ENCODE measurements at regions not wholly inside any gene's neighbourhood (a gene's known extent, or its start where the extent isn't known, plus 50 kb on each side); places are given as distances from the start of the nearest gene placed in this dataset.

DNA sequence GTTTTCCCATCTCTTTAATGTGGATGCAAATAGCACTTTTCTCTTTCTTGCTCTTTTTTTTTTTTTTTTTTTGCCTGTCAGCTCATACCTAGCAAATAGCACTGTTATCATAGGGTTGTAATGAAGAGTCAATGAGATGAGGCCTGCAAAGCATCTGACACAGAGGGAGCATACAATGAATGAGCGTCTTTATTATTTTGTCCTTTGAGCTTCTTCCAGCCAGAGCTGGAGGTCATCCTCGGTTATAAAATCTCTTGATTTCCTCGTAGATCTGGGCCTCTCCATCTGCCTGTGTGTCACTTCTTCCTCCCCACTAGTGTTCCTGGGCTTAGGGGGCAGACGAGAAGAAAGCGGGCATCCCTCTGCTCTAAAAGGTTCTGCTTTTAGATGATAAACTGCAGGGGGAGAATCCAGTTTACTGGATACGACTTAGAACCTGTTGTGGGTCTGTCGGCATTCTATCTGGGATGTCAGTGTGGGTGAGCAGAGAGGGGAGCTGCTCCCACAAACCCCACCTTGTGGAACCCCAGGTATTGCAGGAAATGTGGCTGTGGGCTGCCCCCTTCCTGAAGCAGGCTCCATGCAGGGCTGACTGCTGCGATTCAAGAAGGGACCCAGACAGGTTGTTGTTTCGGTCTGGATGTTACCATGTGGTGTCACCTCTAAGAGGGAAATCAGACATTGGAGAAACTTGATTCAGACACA, 135.8 kb upstream of the GPR26 start:
- no peak for DNase-seq

GRCh38 chr10:123535386-123535785, 130.8 kb upstream of the GPR26 start:
- DNase-seq: no peak

DNA sequence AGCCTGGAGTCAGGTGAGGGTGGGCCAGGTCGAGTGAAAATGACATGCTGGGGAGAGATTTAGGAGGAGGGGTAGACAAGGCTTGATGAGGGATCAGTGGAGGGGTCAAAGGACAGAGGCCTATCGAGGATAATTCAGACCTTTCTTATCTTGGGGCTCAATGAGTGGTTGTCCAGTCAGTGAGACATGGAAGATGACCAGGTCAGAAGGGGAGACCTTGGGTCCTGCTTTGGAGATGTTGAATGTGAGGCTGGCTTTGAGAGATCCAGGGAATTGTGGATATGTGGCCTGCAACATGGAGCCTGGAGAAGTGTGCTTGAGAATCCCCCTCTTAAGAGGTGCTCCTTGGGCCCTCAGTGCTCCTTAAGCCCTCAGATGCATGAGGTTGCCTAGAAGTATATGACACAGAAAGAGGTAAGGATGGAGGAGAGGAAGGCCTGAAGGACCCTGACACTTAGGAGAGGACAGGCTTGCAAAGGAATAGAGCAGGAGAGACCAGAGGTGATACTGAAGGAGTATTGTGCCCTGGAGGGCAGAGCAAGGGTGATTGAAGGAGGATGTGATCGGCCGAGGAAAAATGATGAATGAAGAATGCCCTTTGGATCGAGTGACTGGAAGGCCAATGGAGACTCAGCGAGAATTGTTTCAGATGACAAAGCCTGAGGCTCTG, 129.8 kb upstream of the GPR26 start:
- DNase-seq: no peak

GRCh38 chr10:123537188-123537961, 128.8 kb upstream of the GPR26 start:
- no peak for DNase-seq

GRCh38 chr10:123538401-123539320, 127.5 kb upstream of the GPR26 start:
- no peak for DNase-seq

- DNase-seq: no peak
Measured at GRCh38 chr10:123544986-123545385, 121.2 kb upstream of the GPR26 start.

GRCh38 chr10:123548770-123549169, 117.4 kb upstream of the GPR26 start:
- DNase-seq: no peak

DNA sequence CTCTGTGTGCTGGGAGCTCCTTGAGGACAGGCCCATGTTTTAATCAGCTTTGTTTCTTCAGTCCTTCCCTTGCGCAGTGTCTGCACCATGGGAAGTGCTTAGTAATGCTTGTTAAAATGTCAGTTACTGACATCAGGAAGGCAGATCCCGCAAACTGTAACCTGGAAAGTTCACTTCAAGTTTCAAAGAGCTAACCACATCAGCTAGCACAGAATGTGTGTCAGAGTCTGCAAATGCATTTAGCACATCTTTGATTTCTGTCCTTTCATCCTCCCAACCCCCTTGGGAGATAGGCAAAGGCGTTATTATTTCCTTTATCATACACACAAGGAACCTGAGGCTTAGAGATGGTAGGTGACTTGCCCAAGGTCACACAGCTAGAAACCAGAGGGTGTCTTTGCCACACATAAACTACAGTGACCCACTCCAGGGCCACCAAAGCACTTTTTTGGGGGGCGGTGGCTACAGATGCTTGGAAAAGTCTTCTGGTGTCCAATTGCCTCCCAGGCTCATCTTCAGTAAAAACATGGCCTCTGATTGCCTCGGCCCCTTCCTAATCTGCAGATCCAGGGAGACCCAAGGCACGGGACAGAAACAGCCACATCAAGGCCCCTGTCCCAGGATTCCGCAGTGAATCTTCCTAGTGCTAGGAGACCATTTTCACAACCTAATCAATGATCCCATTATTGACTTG, 116.2 kb upstream of the GPR26 start:
- no peak for DNase-seq

DNA sequence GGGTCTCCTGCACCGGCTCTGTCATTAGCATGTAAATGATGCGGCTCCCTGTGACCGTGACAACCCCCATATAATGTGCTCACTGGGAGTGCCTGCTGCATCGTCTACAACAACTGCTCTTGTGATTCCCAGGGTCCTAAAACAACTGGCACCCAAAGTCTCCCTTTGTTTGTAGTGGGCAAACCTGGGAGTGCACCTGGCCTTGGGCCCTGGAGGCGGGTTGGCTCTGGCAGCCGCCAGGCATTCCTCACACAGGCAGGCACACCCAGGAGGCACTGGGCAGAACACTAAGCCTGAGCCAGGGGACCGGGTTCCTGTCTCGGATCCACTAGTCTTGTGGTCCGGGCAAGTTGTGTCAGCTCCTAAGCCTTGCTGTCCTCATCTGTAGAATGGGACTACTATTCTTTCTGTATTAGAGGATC, 115.5 kb upstream of the GPR26 start:
- no peak for DNase-seq

DNA sequence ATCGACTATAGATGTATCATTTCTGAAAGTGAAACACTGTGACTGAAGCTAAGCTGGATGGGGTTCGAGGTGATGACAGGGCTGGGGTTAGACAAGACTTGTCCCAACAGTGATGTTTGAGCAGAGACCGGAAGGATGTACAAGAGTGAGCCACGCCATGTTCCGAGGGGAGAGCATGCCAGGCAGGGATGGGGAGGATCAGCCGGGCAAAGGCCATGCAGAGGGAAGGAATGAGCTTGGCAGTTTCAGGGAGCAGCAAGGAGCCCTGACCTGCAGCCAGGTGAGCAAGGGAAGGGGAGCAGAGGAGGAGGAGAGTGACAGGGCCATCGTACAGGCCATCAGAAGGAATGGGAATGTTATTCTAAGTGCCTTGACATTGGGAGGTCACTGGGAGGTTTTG, 114.9 kb upstream of the GPR26 start:
- no peak for DNase-seq

DNA sequence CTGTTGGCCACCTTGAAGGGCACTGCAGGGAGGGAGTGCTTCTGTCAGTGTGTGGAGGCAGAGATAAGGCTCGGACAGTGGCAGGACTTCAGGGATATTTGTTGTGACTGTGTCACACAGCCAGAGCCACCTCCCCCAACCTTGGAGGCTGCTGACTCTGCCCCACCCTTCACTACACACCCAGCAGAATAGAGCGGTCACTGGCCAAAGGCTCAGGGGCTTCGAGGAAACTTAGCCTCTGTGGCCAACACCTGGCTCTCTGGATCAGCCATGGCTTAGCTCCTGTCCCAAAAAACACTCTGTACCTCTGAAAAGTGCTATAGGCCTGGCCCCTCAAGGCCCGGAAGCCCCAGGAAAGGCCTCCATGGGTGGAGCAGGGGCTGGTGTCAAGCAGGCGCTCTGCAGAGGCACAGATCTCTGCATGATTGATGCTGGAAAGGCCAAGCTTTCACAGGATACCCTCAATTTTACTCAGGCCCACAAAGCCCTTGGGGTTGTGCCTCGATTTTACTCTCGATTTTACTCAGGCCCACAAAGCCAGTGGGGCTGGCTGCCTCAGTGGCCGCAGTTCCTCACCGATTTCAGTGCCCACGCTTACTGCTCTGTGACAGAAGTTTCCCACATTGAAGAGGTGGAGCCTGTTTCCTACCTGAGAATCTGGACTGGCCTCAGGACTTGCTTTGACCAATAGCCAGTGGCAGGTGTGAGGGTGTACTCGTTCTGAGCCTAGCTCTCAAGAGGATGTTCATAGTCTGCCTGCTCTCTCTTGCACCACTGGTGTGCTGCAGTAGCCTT, 113.2 kb upstream of the GPR26 start:
- DNase-seq: no peak

DNA sequence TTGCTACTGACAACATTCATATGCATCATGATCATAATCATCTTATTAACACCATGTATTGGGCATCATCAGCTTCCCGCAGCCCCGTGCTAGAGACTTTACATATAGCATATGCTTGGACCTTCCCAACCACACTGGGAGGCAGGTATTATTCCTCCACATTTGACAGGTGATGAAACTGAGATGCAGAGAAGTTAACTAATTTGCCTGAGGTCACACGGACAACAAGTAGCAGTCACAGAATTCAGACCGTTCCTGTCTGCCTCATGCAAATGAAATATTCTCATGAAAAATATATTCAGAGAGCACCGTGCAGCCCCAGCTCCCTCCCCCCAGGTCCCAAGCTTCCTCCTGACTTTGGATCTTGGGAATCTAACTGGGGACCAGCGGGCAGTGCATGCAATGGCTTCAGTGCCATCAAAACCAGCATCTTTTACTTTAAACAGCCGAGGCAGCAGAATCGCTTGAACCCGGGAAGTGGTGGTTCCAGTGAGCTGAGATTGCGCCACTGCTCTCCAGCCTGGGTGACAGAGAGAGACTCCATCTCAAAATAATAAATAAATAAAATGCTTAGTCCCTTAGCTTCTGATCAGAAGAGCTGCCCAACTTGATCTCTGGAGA, 112.2 kb upstream of the GPR26 start:
- DNase-seq: no peak

DNA sequence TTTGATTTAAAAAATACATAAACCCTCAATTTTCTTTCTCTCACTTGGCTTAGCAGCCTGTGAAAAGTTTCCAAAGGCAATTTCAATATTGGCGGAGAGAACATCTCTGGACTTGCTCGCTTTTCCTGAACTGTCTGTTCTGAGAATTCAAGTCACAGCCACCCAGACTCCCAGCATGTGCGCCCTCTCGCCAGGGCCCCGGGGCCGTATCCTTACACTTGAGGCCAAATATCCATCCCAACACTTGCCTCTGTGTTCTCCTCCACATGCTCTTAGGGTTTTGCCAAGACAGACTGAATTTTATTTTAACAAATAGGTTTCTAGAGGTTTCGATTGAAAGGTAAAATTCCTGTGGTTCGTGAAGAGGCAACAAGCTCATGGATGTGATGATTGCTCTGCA, 111.5 kb upstream of the GPR26 start:
- no peak for DNase-seq

GRCh38 chr10:123555616-123556015, 110.5 kb upstream of the GPR26 start:
- no peak for DNase-seq

GRCh38 chr10:123556049-123556448, 110.1 kb upstream of the GPR26 start:
- no peak for DNase-seq

DNA sequence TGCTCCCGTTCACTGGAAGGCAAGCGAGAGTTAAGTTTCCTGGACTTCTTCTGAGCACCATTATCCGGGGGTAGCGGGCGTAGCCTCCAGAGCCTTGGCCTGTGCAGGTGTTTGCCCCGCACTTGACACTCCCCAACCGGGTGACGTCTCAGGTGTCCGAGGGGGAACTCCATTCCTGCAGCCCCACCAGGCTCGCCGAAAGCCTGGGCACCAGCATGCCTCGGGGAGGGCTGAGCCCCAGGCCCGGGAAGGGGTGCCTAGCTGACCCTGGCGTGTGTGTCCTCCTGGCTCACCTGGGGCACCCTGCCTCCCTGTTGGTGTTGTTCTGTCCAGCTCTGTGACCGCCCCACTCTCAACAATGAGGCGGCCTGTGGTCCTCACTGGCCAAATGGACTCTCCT, 109.4 kb upstream of the GPR26 start:
- no peak for DNase-seq

DNA sequence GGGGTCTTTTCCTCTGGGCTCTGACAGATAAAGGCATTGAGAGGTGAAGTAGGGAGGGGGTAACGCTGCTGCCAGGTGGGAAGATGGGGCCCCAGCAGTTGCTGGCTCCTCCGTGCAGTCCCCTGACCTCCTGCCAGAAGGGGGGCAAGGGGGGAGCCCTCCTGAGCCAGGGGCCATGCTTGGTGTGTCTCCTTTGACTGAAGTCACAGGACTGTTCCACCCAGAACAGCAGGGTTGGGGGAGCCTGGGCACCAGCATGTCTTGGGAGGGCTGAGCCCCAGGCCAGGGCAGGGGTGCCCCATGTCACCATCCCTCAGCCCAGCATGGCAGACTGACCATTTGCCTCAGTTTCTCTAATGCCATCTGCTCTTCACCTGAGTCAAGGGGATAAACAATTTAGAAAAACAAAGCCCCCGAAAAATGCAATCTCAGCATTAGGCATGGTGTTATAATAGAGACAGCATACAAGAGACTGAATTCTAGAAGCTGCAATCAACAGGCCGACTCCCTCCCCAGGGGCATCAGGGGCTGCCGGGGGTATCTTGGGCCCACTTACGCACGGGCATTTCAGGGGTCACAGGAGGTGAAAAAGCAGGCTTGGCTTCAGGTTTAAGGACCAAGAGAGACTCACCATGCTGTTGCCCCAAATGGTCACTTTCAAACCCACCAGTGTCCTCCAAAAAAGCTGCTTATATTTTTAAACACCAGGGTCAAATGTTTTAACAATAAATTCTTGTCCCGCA, 108.6 kb upstream of the GPR26 start:
- no peak for DNase-seq

DNA sequence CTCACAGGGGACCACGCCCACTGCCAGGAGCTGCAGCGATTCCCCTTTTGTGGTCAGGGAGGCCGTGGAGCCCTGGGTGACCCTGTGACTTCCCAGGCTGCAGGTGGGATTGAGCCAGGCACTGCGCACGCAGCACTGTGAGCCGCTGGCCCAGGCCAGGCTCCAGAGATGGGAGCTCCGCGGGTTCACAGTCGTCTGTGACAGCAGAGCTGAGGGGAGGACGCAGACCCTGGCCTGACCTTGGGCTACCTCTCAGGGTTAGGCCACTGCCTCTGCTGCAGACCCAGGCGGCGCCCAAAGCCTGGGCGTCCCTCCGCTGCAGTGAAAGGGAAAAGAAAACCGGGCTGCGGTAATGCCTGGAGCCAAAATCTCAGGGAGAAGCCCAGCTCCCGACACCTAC, 107.5 kb upstream of the GPR26 start:
- no peak for DNase-seq

GRCh38 chr10:123559066-123559822, 106.9 kb upstream of the GPR26 start:
- DNase-seq: peak; percentile 55
